ENCODE measurements at regions not wholly inside any gene's neighbourhood (a gene's known extent, or its start where the extent isn't known, plus 50 kb on each side); places are given as distances from the start of the nearest gene placed in this dataset.
A peak's percentile ranks its signal among the peaks of the same experiment; 100 is the strongest.

- H3K36me3 Mint-ChIP-seq (ENCODE audit: low read depth), result peaks cover 6% of the 10 kb centered on the region
- peak; percentile 34 for TF ChIP-seq CTCF (IDR thresholded peaks at IDR 0.05)
- H3K4me1 Mint-ChIP-seq, result peaks cover 5% of the 10 kb centered on the region
- no peak overlapping the region for H3K27ac Mint-ChIP-seq
- H3K27me3 Mint-ChIP-seq (ENCODE audit: low read depth, poor library complexity), result peaks cover 14% of the 10 kb centered on the region
- H3K4me3 Mint-ChIP-seq, result no peak overlapping the region
- no peak for DNase-seq
- H3K9me3 Mint-ChIP-seq, result peaks cover 8% of the 10 kb centered on the region
Measured at GRCh38 chr11:80502511-80502910, 1061.7 kb upstream of the TENM4 start.

- Mint-ChIP-seq H3K4me1 (no peaks in the 10 kb centered on the region), H3K4me3 (no peak overlapping the region), H3K36me3 (ENCODE audit: low read depth) (peaks cover 7% of the 10 kb centered on the region), H3K27ac (no peak overlapping the region), H3K9me3 (peaks cover 31% of the 10 kb centered on the region), H3K27me3 (ENCODE audit: low read depth, poor library complexity) (peaks cover 9% of the 10 kb centered on the region)
- TF ChIP-seq CTCF (IDR thresholded peaks at IDR 0.05), result no peak
- DNase-seq, result no peak
Measured at GRCh38 chr11:80495116-80495515, 1054.3 kb upstream of the TENM4 start.

- Mint-ChIP-seq H3K27ac (no peak overlapping the region), H3K4me3 (no peak overlapping the region), H3K9me3 (peaks cover 3% of the 10 kb centered on the region), H3K4me1 (no peaks in the 10 kb centered on the region), H3K36me3 (ENCODE audit: low read depth) (no peaks in the 10 kb centered on the region), H3K27me3 (ENCODE audit: low read depth, poor library complexity) (peaks cover 10% of the 10 kb centered on the region)
- TF ChIP-seq CTCF (IDR thresholded peaks at IDR 0.05), result no peak
- no peak for DNase-seq
Measured at GRCh38 chr11:80487952-80488351, 1047.1 kb upstream of the TENM4 start.

GRCh38 chr11:80486678-80487077 is 1045.8 kb upstream of the TENM4 start:
- Mint-ChIP-seq H3K27me3 (ENCODE audit: low read depth, poor library complexity) (peaks cover 10% of the 10 kb centered on the region), H3K27ac (no peak overlapping the region), H3K9me3 (no peaks in the 10 kb centered on the region), H3K36me3 (ENCODE audit: low read depth) (no peaks in the 10 kb centered on the region), H3K4me3 (no peak overlapping the region), H3K4me1 (no peaks in the 10 kb centered on the region)
- no peak for TF ChIP-seq CTCF (IDR thresholded peaks at IDR 0.05)
- no peak for DNase-seq

- Mint-ChIP-seq H3K27ac (no peak overlapping the region), H3K4me3 (no peak overlapping the region), H3K9me3 (no peaks in the 10 kb centered on the region), H3K4me1 (no peaks in the 10 kb centered on the region), H3K36me3 (ENCODE audit: low read depth) (no peaks in the 10 kb centered on the region), H3K27me3 (ENCODE audit: low read depth, poor library complexity) (no peaks in the 10 kb centered on the region)
- TF ChIP-seq CTCF (IDR thresholded peaks at IDR 0.05), result no peak
- DNase-seq, result no peak
Measured at GRCh38 chr11:80477178-80477577, 1036.3 kb upstream of the TENM4 start.

GRCh38 chr11:80473562-80473961 is 1032.7 kb upstream of the TENM4 start:
- Mint-ChIP-seq H3K27me3 (ENCODE audit: low read depth, poor library complexity) (no peaks in the 10 kb centered on the region), H3K4me3 (no peak overlapping the region), H3K27ac (no peak overlapping the region), H3K4me1 (no peaks in the 10 kb centered on the region), H3K9me3 (no peaks in the 10 kb centered on the region), H3K36me3 (ENCODE audit: low read depth) (no peaks in the 10 kb centered on the region)
- DNase-seq, result no peak
- TF ChIP-seq CTCF (IDR thresholded peaks at IDR 0.05), result no peak

All from nephron progenitor cell (in vitro differentiated cells).